Breast epithelium (tissue), 3 donors: ENCODE measurements at regions not wholly inside any gene's neighbourhood (a gene's known extent, or its start where the extent isn't known, plus 50 kb on each side); places are given as distances from the start of the nearest gene placed in this dataset.

Experiments used
- CTCF ChIP-seq, 3 donors: fragments of 450-650 bp; IDR thresholded peaks; one replicate each; pipeline ENCODE4 v1.5.1; 2016 to 2017; ENCODE audit warnings: antibody characterized with exemption in 3 of 3, mild to moderate bottlenecking in 3 of 3, moderate library complexity in 3 of 3
- POLR2A ChIP-seq: fragments of 450-650 bp; IDR thresholded peaks from one replicate; pipeline ENCODE4 v1.6.1; 2016; ENCODE audit warnings: antibody characterized with exemption, mild to moderate bottlenecking, moderate library complexity
- POLR2AphosphoS5 ChIP-seq, 3 donors: sonication (generic); formaldehyde crosslinking; IDR thresholded peaks; one replicate each; pipeline ENCODE4 v1.6.1; 2017; ENCODE audit warnings: antibody characterized with exemption in 3 of 3

GRCh38 chr5:40414922-40415321 lies 264.8 kb upstream of the PTGER4 start:
- TF ChIP-seq CTCF (IDR thresholded peaks at IDR 0.05) (no peak), POLR2AphosphoS5 (IDR thresholded peaks at IDR 0.05) (no peak), POLR2A (no peak)
